ENCODE measurements at regions not wholly inside any gene's neighbourhood (a gene's known extent, or its start where the extent isn't known, plus 50 kb on each side); places are given as distances from the start of the nearest gene placed in this dataset.

- Histone ChIP-seq H3K4me1 (ENCODE audit: control insufficient read depth, insufficient read depth, low read length) (no peaks in the 10 kb centered on the region), H3K27ac (ENCODE audit: low read depth, low read length) (no peak overlapping the region), H3K9ac (ENCODE audit: extremely low read depth, low read length, poor library complexity, severe bottlenecking) (no peak overlapping the region), H3K36me3 (ENCODE audit: control insufficient read depth, insufficient read depth, low read length) (no peaks in the 10 kb centered on the region), H3K9me3 (ENCODE audit: control insufficient read depth, low read length) (no peaks in the 10 kb centered on the region), H3K4me3 (ENCODE audit: low read length) (no peak overlapping the region), H3K27me3 (ENCODE audit: control insufficient read depth, insufficient read depth, low read length, poor library complexity, severe bottlenecking) (no peaks in the 10 kb centered on the region)
- TF ChIP-seq CTCF (conservative IDR thresholded peaks at IDR 0.05) = no peak
- 88 to 93% methylated on average over 2 of the region's 2 CpGs for WGBS, 2 experiments (ENCODE audit: insufficient coverage in 1 of 2, insufficient read length in 1 of 2)
- no peak for DNase-seq
- Mint-ChIP-seq H3K36me3 (ENCODE audit: low read depth) (peaks cover 14% of the 10 kb centered on the region), H3K4me3 (no peak overlapping the region), H3K4me1 (peaks cover 17% of the 10 kb centered on the region), H3K27me3 (ENCODE audit: insufficient read depth) (no peaks in the 10 kb centered on the region), H3K9me3 (no peaks in the 10 kb centered on the region), H3K27ac (no peak overlapping the region)
Measured at GRCh38 chr3:17951241-17951640, 208.8 kb upstream of the TBC1D5 start.

GRCh38 chr3:17949101-17949500 is 206.7 kb upstream of the TBC1D5 start:
- H3K9me3 ChIP-seq (ENCODE audit: control insufficient read depth, low read length) = no peaks in the 10 kb centered on the region
- H3K4me3 Mint-ChIP-seq = no peak overlapping the region
- peaks cover 7% of the 10 kb centered on the region for H3K4me1 ChIP-seq (ENCODE audit: control insufficient read depth, insufficient read depth, low read length)
- H3K27me3 Mint-ChIP-seq (ENCODE audit: insufficient read depth) = no peaks in the 10 kb centered on the region
- 95 to 98% methylated on average over 4 to 6 of the region's 6 CpGs for WGBS, 2 experiments (ENCODE audit: insufficient coverage in 1 of 2, insufficient read length in 1 of 2)
- H3K4me3 ChIP-seq (ENCODE audit: low read length) = no peak overlapping the region
- H3K27ac Mint-ChIP-seq = no peak overlapping the region
- H3K27ac ChIP-seq (ENCODE audit: low read depth, low read length) = no peak overlapping the region
- peaks cover 14% of the 10 kb centered on the region for H3K36me3 Mint-ChIP-seq (ENCODE audit: low read depth)
- H3K4me1 Mint-ChIP-seq = peaks cover 24% of the 10 kb centered on the region
- TF ChIP-seq CTCF (conservative IDR thresholded peaks at IDR 0.05) = no peak
- DNase-seq = no peak
- no peaks in the 10 kb centered on the region for H3K36me3 ChIP-seq (ENCODE audit: control insufficient read depth, insufficient read depth, low read length)
- H3K27me3 ChIP-seq (ENCODE audit: control insufficient read depth, insufficient read depth, low read length, poor library complexity, severe bottlenecking) = no peaks in the 10 kb centered on the region
- H3K9ac ChIP-seq (ENCODE audit: extremely low read depth, low read length, poor library complexity, severe bottlenecking) = no peak overlapping the region
- H3K9me3 Mint-ChIP-seq = no peaks in the 10 kb centered on the region

- no peak overlapping the region for H3K4me3 Mint-ChIP-seq
- no peaks in the 10 kb centered on the region for H3K27me3 Mint-ChIP-seq (ENCODE audit: insufficient read depth)
- no peak overlapping the region for H3K4me3 ChIP-seq (ENCODE audit: low read length)
- no peaks in the 10 kb centered on the region for H3K36me3 ChIP-seq (ENCODE audit: control insufficient read depth, insufficient read depth, low read length)
- H3K27ac ChIP-seq (ENCODE audit: low read depth, low read length) = no peak overlapping the region
- peaks cover 14% of the 10 kb centered on the region for H3K36me3 Mint-ChIP-seq (ENCODE audit: low read depth)
- peaks cover 30% of the 10 kb centered on the region for H3K4me1 Mint-ChIP-seq
- no peaks in the 10 kb centered on the region for H3K27me3 ChIP-seq (ENCODE audit: control insufficient read depth, insufficient read depth, low read length, poor library complexity, severe bottlenecking)
- H3K9ac ChIP-seq (ENCODE audit: extremely low read depth, low read length, poor library complexity, severe bottlenecking) = no peak overlapping the region
- H3K9me3 ChIP-seq (ENCODE audit: control insufficient read depth, low read length) = no peaks in the 10 kb centered on the region
- peaks cover 7% of the 10 kb centered on the region for H3K4me1 ChIP-seq (ENCODE audit: control insufficient read depth, insufficient read depth, low read length)
- no peaks in the 10 kb centered on the region for H3K9me3 Mint-ChIP-seq
- H3K27ac Mint-ChIP-seq = no peak overlapping the region
- no peak for DNase-seq
- no peak for TF ChIP-seq CTCF (conservative IDR thresholded peaks at IDR 0.05)
Measured at GRCh38 chr3:17947833-17948232, 205.4 kb upstream of the TBC1D5 start.

Data from endodermal cell (in vitro differentiated cells).